ENCODE measurements at regions not wholly inside any gene's neighbourhood (a gene's known extent, or its start where the extent isn't known, plus 50 kb on each side); places are given as distances from the start of the nearest gene placed in this dataset.

DNA sequence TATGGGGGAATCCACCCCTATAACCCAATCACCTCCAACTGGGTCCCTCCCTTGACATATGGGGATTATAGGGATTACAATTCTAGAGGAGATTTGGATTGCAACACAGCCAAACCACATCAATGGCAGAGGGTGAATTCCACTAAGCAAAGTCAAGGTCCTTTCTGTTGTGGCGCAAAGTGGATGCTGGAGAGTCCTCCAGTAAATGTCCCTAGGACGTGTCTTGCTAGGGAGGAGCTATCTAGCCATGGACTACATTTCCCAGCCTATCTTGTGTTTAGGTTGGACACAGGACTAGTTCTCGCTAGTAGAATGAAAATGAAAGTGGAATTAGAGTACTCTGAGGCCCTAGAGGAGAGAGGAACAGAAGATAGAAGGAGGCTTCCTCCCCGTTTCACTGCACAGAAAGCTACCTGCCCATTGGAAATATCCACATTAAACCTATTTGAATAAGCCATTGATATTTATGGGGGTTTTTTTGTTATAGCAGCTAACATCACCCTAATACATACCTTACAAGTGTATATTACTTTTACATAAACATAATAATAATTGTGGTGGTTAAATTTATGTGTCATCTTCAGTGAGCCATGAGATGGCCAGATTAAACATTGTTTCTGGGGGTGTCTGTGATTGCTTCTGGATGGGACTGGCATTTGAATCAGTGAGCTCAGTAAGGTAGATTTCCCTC lies 56.7 kb upstream of the ERCC4 start:
- DNase-seq (ENCODE audit: low spot score): no peak

DNA sequence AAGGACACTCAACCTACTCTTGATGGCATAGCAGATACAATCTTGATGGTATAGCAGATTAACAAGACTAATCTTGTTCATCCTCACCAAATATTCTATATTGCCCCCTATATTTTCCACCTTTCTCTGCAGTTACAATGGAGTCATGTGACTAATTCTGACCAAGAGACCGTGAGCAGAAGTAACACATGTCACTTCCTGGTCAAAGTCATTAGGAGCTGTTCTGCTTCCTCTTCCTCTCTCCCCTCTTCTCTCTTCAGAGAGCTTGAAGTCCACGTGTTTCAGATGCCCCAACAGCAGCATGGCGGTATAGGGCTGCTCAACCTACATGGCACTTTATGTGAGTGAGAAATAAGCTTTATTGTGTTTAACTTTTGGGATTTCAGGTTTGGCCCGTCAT lies 55.3 kb upstream of the ERCC4 start:
- DNase-seq (ENCODE audit: low spot score): no peak

DNA sequence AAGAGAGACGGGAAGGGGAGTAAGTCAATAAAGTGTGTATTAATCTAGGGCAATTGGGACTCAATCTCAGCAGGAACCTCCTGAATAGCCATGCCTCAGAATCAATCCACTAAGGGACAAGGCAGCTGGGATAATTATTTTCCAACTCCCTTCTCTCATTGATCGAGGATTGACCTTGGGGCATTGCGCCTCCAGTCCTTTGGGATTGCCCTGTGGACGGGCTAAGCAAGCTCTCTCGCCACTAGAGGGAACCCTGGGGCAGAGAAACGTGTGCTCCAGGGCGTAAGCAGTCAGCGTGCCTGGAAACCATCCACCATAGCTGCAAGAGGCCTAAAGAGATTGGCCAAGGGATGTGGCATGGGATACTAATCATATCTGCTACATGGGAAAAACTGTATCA lies 53.9 kb upstream of the ERCC4 start:
- peak; percentile 83 for DNase-seq (ENCODE audit: low spot score)
